OCI-LY1 (cell line): ENCODE measurements at regions not wholly inside any gene's neighbourhood (a gene's known extent, or its start where the extent isn't known, plus 50 kb on each side); places are given as distances from the start of the nearest gene placed in this dataset.

ENCODE experiments used
- CTCF ChIP-seq: fragments of 200-600 bp; sonication (generic), shearing (Covaris generic); IDR thresholded peaks from 2 replicates; pipeline ENCODE4 v1.5.1; 2017; ENCODE audit warnings: mild to moderate bottlenecking, antibody characterized with exemption, low read length, moderate library complexity, mixed read lengths
- EZH2 ChIP-seq: fragments of 200-600 bp; sonication (generic), shearing (Covaris generic); IDR thresholded peaks from 2 replicates; pipeline ENCODE4 v1.8.0; 2017; ENCODE audit warnings: borderline replicate concordance, mixed run types, mild to moderate bottlenecking, antibody characterized with exemption, low read length, moderate library complexity, mixed read lengths

- TF ChIP-seq EZH2 (no peak), CTCF (no peak)
These were observed 507.4 kb upstream of the ATP2B1 start for GRCh38 chr12:90216020-90216552.
